HG03139 (cell line): ENCODE measurements at regions not wholly inside any gene's neighbourhood (a gene's known extent, or its start where the extent isn't known, plus 50 kb on each side); places are given as distances from the start of the nearest gene placed in this dataset.

ENCODE experiments used
- ATAC-seq: cut with Tn5 transposase; IDR thresholded peaks from one replicate; pipeline ENCODE4 v1.9.1; 2021; ENCODE audit not compliant: unreplicated experiment

- ATAC-seq, result no peak
Observed at GRCh38 chr10:29021591-29021990, 267.3 kb upstream of the LYZL1 start.

GRCh38 chr10:29022513-29022912 lies 266.4 kb upstream of the LYZL1 start:
- ATAC-seq, result no peak

- ATAC-seq, result no peak
Observed at GRCh38 chr10:29023678-29024077, 265.2 kb upstream of the LYZL1 start.

GRCh38 chr10:29026065-29026797 lies 262.6 kb upstream of the LYZL1 start:
- no peak for ATAC-seq

GRCh38 chr10:29026802-29027580 lies 261.9 kb upstream of the LYZL1 start:
- no peak for ATAC-seq

GRCh38 chr10:29028486-29028885 lies 260.4 kb upstream of the LYZL1 start:
- ATAC-seq, result no peak

- ATAC-seq, result no peak
Observed at GRCh38 chr10:29030900-29031299, 258.0 kb upstream of the LYZL1 start.

- no peak for ATAC-seq
Observed at GRCh38 chr10:29032169-29032568, 256.7 kb upstream of the LYZL1 start.

- no peak for ATAC-seq
Observed at GRCh38 chr10:29033311-29033940, 255.4 kb upstream of the LYZL1 start.

- no peak for ATAC-seq
Observed at GRCh38 chr10:29034592-29034991, 254.3 kb upstream of the LYZL1 start.

GRCh38 chr10:29035721-29036120 lies 253.1 kb upstream of the LYZL1 start:
- ATAC-seq, result no peak

GRCh38 chr10:29037348-29038113 lies 251.3 kb upstream of the LYZL1 start:
- ATAC-seq, result no peak

GRCh38 chr10:29039091-29039490 lies 249.8 kb upstream of the LYZL1 start:
- no peak for ATAC-seq

GRCh38 chr10:29039677-29040189 lies 249.1 kb upstream of the LYZL1 start:
- ATAC-seq, result no peak

GRCh38 chr10:29041616-29042015 lies 247.3 kb upstream of the LYZL1 start:
- no peak for ATAC-seq

GRCh38 chr10:29048506-29048905 lies 240.4 kb upstream of the LYZL1 start:
- ATAC-seq, result no peak

- ATAC-seq, result peak; percentile 73
Observed at GRCh38 chr10:29050081-29050480, 238.8 kb upstream of the LYZL1 start.

- no peak for ATAC-seq
Observed at GRCh38 chr10:29055101-29055500, 233.8 kb upstream of the LYZL1 start.

GRCh38 chr10:29056729-29057128 lies 232.1 kb upstream of the LYZL1 start:
- no peak for ATAC-seq

- no peak for ATAC-seq
Observed at GRCh38 chr10:29057822-29058331, 231.0 kb upstream of the LYZL1 start.
